ENCODE measurements at regions not wholly inside any gene's neighbourhood (a gene's known extent, or its start where the extent isn't known, plus 50 kb on each side); places are given as distances from the start of the nearest gene placed in this dataset.

DNA sequence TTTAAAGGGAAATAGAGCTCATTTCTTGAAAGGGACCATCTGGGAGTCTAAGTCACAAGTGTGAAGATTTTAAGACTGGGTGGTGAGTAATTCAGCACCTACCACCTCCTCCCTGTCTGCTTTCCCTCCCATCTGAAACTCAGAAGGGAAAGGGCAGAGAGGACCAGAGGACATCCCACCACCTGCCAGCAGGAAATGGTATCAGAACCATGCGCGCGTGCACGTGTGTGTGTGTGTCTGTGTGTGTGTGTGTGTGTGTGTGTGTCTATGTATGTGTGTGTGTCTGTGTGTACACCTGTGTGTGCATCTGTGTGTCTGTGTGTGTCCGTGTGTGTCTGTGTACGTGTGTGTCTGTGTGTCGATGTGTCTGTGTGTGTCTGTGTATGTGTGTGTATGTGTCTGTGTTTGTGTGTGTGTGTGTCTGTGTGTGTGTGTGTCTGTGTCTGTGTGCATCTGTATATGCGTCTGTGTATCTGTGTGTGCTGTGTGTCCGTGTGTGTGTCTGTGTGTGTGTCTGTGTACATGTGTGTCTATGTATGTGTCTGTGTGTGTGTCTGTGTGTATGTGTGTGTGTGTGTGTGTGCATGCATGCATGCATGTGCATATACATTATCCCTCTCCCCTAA lies 76.8 kb downstream of the ZFP36L2 start (continued):
- TF ChIP-seq REST (IDR thresholded peaks at IDR 0.05; ENCODE audit: low read depth, low read length) (no peak), SUPT20H (IDR thresholded peaks at IDR 0.05; ENCODE audit: borderline replicate concordance, control insufficient read depth, low read depth, low read length) (no peak), JUND (IDR thresholded peaks at IDR 0.05; ENCODE audit: low read depth, low read length) (no peak), NFXL1 (IDR thresholded peaks at IDR 0.05; ENCODE audit: borderline replicate concordance) (no peak), BHLHE40 (IDR thresholded peaks at IDR 0.05; ENCODE audit: borderline replicate concordance in 1 of 2, low read depth in 2 of 2, low read length in 1 of 2) (peak; percentile 75 to 95), MTA2 (IDR thresholded peaks at IDR 0.05; ENCODE audit: low read depth) (peak; percentile 38; the same call in 1 of the 2 replicates), YY1 (IDR thresholded peaks at IDR 0.05; ENCODE audit: low read depth, low read length) (no peak), NRF1 (conservative IDR thresholded peaks at IDR 0.05; ENCODE audit: low read depth, low read length) (no peak), KLF5 (IDR thresholded peaks at IDR 0.05; ENCODE audit: partially characterized antibody) (no peak), BCL11A (IDR thresholded peaks at IDR 0.05; ENCODE audit: low read depth, low read length) (no peak), STAT3 (IDR thresholded peaks at IDR 0.05; ENCODE audit: low read depth, low read length) (no peak), NBN (IDR thresholded peaks at IDR 0.05) (peak; percentile 93), TCF7 (IDR thresholded peaks at IDR 0.05; ENCODE audit: borderline replicate concordance) (no peak), SMAD1 (IDR thresholded peaks at IDR 0.05; ENCODE audit: low read depth, partially characterized antibody) (no peak), USF2 (IDR thresholded peaks at IDR 0.05; ENCODE audit: borderline replicate concordance, low read depth, low read length) (no peak), RAD21 (IDR thresholded peaks at IDR 0.05; ENCODE audit: insufficient read depth, low read depth, low read length) (no peak), POLR2AphosphoS5 (IDR thresholded peaks at IDR 0.05; ENCODE audit: low read length) (no peak), SREBF2 (IDR thresholded peaks at IDR 0.05; ENCODE audit: low read length) (no peak), RELA (IDR thresholded peaks at IDR 0.05; ENCODE audit: borderline replicate concordance, partially characterized antibody) (no peak)
- TF ChIP-seq, protein P1, sequence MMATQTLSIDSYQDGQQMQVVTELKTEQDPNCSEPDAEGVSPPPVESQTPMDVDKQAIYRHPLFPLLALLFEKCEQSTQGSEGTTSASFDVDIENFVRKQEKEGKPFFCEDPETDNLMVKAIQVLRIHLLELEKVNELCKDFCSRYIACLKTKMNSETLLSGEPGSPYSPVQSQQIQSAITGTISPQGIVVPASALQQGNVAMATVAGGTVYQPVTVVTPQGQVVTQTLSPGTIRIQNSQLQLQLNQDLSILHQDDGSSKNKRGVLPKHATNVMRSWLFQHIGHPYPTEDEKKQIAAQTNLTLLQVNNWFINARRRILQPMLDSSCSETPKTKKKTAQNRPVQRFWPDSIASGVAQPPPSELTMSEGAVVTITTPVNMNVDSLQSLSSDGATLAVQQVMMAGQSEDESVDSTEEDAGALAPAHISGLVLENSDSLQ (IDR thresholded peaks at IDR 0.05), result 0 out of 2 replicates have a peak, but pooled peaks have one; percentile 34
- TF ChIP-seq, protein P2, sequence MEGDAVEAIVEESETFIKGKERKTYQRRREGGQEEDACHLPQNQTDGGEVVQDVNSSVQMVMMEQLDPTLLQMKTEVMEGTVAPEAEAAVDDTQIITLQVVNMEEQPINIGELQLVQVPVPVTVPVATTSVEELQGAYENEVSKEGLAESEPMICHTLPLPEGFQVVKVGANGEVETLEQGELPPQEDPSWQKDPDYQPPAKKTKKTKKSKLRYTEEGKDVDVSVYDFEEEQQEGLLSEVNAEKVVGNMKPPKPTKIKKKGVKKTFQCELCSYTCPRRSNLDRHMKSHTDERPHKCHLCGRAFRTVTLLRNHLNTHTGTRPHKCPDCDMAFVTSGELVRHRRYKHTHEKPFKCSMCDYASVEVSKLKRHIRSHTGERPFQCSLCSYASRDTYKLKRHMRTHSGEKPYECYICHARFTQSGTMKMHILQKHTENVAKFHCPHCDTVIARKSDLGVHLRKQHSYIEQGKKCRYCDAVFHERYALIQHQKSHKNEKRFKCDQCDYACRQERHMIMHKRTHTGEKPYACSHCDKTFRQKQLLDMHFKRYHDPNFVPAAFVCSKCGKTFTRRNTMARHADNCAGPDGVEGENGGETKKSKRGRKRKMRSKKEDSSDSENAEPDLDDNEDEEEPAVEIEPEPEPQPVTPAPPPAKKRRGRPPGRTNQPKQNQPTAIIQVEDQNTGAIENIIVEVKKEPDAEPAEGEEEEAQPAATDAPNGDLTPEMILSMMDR (IDR thresholded peaks at IDR 0.05 in 2 of 3, conservative IDR thresholded peaks at IDR 0.05 in 1 of 3; ENCODE audit: control insufficient read depth in 2 of 3, extremely low read depth in 1 of 3, insufficient read depth in 1 of 3, low read depth in 3 of 3, low read length in 3 of 3), result no peak
- TF ChIP-seq, protein P3, sequence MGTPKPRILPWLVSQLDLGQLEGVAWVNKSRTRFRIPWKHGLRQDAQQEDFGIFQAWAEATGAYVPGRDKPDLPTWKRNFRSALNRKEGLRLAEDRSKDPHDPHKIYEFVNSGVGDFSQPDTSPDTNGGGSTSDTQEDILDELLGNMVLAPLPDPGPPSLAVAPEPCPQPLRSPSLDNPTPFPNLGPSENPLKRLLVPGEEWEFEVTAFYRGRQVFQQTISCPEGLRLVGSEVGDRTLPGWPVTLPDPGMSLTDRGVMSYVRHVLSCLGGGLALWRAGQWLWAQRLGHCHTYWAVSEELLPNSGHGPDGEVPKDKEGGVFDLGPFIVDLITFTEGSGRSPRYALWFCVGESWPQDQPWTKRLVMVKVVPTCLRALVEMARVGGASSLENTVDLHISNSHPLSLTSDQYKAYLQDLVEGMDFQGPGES (IDR thresholded peaks at IDR 0.05), result no peak
